AG09309 (cell line): ENCODE measurements at regions not wholly inside any gene's neighbourhood (a gene's known extent, or its start where the extent isn't known, plus 50 kb on each side); places are given as distances from the start of the nearest gene placed in this dataset.

ENCODE experiments used
- DNase-seq: peaks from one replicate; pipeline ENCODE4 v3.0.0-alpha.2; 2010; ENCODE audit warnings: low read depth
- H3K4me3 ChIP-seq: 2 replicates; pipeline ENCODE4 v1.5.1; 2011; ENCODE audit warnings: mild to moderate bottlenecking, low read depth, low read length, moderate library complexity; ENCODE audit not compliant: control insufficient read depth
- TF ChIP-seq, protein P1 (sequence below): IDR thresholded peaks from 2 replicates; pipeline ENCODE4 v1.5.1; 2011; ENCODE audit warnings: mild to moderate bottlenecking, low read depth, low read length, inconsistent platforms; ENCODE audit not compliant: insufficient read depth, control insufficient read depth; ENCODE audit errors: missing control alignments

DNA sequence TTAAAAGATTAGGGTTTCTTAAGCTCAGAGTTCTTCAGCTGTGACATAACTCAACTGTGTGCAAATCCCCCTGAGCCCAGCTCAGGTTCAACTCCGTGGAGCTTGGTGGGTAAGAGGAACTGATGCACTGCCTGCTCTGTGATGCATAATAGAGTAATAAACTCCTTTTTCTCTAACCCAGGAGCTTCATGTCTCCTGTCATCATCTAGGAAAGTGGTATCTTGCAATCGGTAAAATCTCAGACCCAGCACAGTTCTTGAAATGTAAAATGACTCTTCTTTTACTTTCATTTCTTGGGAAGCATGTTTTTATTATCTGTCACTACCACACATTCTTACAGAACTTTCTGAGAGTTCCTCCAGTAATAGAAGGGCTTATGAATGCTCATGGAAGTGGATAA, 123.8 kb upstream of the PCDH9 start:
- no peak for DNase-seq
- H3K4me3 ChIP-seq: no peak overlapping the region
- TF ChIP-seq, protein P1, sequence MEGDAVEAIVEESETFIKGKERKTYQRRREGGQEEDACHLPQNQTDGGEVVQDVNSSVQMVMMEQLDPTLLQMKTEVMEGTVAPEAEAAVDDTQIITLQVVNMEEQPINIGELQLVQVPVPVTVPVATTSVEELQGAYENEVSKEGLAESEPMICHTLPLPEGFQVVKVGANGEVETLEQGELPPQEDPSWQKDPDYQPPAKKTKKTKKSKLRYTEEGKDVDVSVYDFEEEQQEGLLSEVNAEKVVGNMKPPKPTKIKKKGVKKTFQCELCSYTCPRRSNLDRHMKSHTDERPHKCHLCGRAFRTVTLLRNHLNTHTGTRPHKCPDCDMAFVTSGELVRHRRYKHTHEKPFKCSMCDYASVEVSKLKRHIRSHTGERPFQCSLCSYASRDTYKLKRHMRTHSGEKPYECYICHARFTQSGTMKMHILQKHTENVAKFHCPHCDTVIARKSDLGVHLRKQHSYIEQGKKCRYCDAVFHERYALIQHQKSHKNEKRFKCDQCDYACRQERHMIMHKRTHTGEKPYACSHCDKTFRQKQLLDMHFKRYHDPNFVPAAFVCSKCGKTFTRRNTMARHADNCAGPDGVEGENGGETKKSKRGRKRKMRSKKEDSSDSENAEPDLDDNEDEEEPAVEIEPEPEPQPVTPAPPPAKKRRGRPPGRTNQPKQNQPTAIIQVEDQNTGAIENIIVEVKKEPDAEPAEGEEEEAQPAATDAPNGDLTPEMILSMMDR: no peak

- no peak overlapping the region for H3K4me3 ChIP-seq
- no peak for DNase-seq
- TF ChIP-seq, protein P1: no peak
Observed at GRCh38 chr13:67353031-67353430, 122.9 kb upstream of the PCDH9 start.

DNA sequence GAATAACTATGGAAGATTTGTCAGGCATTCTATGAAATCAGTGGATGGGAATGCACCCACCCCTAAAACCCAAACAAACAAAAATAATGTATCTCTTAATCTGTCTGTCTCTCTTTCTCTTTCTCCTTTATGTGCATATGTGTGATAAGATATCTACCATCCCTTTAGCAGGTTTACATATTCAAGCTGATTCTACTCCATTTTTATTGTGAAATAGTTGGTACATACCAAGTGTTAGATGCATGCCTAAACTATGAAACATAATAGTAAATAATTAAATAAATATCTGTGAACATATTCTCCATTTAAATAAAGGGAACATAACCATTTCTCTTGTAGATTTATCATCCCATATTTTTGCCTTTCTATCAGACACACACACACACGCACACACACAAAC, 121.8 kb upstream of the PCDH9 start:
- no peak for DNase-seq
- TF ChIP-seq, protein P1: no peak
- H3K4me3 ChIP-seq: no peak overlapping the region

DNA sequence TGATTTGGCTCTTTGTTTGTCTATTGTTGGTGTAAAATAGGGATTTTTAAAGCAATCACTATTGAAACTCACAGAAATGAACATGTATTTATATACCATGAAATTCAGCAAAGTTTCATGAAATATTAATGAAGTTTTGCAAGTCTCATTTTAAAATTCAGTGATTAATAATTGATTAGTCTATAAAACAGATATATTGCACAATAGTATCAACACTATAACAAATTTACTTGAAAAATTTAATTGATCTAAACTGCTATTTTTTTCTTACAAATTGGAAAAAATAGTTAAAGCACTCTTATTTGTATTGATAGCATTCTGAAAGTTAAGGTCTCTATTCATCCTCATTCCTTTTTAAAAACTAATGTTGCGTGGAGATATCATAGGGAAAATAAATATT, 121.0 kb upstream of the PCDH9 start:
- DNase-seq: no peak
- H3K4me3 ChIP-seq: no peak overlapping the region
- TF ChIP-seq, protein P1: no peak

DNA sequence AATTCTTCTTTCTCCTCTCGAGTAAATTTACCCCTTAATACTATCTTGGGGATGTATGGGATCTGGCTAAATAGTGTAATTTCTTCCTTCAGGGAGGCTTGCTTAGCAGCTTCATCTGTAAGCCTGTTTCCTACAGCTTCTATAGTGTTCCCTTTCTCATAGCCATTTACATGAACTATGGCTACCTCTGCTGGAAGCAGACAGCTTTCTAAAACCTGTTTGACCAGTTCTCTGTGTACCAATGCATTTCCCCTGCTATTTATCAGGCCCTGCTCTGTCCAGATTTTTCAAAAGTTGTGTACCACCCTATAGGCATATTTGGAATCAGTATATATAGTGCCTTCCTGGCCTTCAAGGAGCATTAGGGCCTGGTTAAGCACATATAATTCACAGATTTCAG, 113.6 kb upstream of the PCDH9 start:
- TF ChIP-seq, protein P1: no peak
- no peak overlapping the region for H3K4me3 ChIP-seq
- no peak for DNase-seq

DNA sequence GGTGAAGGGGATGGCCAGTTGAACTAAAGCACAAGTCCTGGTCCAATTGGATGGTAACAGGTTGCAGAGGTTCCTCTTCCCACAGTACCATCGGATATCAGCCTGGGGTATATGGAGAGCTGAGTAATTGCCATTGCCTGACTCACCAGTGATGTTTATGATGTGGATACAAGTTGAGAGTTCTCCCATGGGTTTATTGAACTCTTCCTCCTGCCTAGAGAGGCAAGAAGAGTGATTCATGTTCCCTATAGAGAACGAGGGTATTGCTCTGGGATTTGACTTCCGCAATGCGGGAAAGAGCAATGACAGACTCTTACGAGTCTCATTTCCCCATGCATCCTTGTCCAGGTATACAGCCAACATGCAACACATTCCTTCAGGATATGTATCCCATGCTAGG, 111.3 kb upstream of the PCDH9 start:
- DNase-seq: no peak

More for the DNA sequence above, 111.3 kb upstream of the PCDH9 start:
- TF ChIP-seq, protein P1: no peak
- no peak overlapping the region for H3K4me3 ChIP-seq
